DMS79 (cell line): ENCODE measurements at regions not wholly inside any gene's neighbourhood (a gene's known extent, or its start where the extent isn't known, plus 50 kb on each side); places are given as distances from the start of the nearest gene placed in this dataset.
"Not testable (repeated sequence)": the region's sequence is repeated elsewhere in the genome, so short reads cannot be mapped to it uniquely, and the experiment has no call there.

Experiments used
- DNase-seq: peaks from one replicate; lab custom pipeline; 2025; lab: John Stamatoyannopoulos, UW

- no peak for DNase-seq
Measured at GRCh38 chr10:33781606-33782395, 447.3 kb upstream of the NRP1 start.

GRCh38 chr10:33780961-33781360 is 446.5 kb upstream of the NRP1 start:
- no peak for DNase-seq

- no peak for DNase-seq
Measured at GRCh38 chr10:33777223-33777622, 442.8 kb upstream of the NRP1 start.

GRCh38 chr10:33776419-33777070 is 442.1 kb upstream of the NRP1 start:
- no peak for DNase-seq

- no peak for DNase-seq
Measured at GRCh38 chr10:33774857-33775256, 440.4 kb upstream of the NRP1 start.

GRCh38 chr10:33773886-33774480 is 439.5 kb upstream of the NRP1 start:
- DNase-seq = no peak

- DNase-seq = no peak
Measured at GRCh38 chr10:33773253-33773573, 438.7 kb upstream of the NRP1 start.

- DNase-seq = no peak
Measured at GRCh38 chr10:33772370-33773252, 438.1 kb upstream of the NRP1 start.

GRCh38 chr10:33771856-33772255 is 437.4 kb upstream of the NRP1 start:
- DNase-seq = not testable (repeated sequence)

GRCh38 chr10:33764694-33765185 is 430.3 kb upstream of the NRP1 start:
- DNase-seq = no peak

- no peak for DNase-seq
Measured at GRCh38 chr10:33760056-33760943, 425.8 kb upstream of the NRP1 start.

- no peak for DNase-seq
Measured at GRCh38 chr10:33759191-33759590, 424.7 kb upstream of the NRP1 start.

- DNase-seq = no peak
Measured at GRCh38 chr10:33758299-33758698, 423.8 kb upstream of the NRP1 start.

- no peak for DNase-seq
Measured at GRCh38 chr10:33754052-33754451, 419.6 kb upstream of the NRP1 start.

GRCh38 chr10:33753389-33753788 is 418.9 kb upstream of the NRP1 start:
- no peak for DNase-seq

GRCh38 chr10:33749790-33750189 is 415.3 kb upstream of the NRP1 start:
- no peak for DNase-seq

GRCh38 chr10:33749067-33749735 is 414.7 kb upstream of the NRP1 start:
- DNase-seq = no peak

- DNase-seq = no peak
Measured at GRCh38 chr10:33746836-33747268, 412.4 kb upstream of the NRP1 start.

- DNase-seq = no peak
Measured at GRCh38 chr10:33746186-33746585, 411.7 kb upstream of the NRP1 start.

GRCh38 chr10:33743429-33743857 is 409.0 kb upstream of the NRP1 start:
- no peak for DNase-seq

GRCh38 chr10:33739031-33739430 is 404.6 kb upstream of the NRP1 start:
- no peak for DNase-seq
